RWPE1 (cell line): ENCODE measurements at regions not wholly inside any gene's neighbourhood (a gene's known extent, or its start where the extent isn't known, plus 50 kb on each side); places are given as distances from the start of the nearest gene placed in this dataset.

Source experiments
- CTCF ChIA-PET: fragments of 350-600 bp; sonication (Branson Sonifier 250); formaldehyde crosslinking; extraction: SDS; loops from one replicate; lab custom pipeline; 2021; lab: Yijun Ruan, JAX
- POLR2A ChIA-PET: fragments of 400-600 bp; formaldehyde crosslinking; extraction: SDS; loops from one replicate; lab custom pipeline; 2020; ENCODE audit warnings: antibody characterized with exemption; ENCODE audit not compliant: low non-redundant PET; lab: Yijun Ruan, JAX
- DNase-seq: peaks from one replicate; pipeline ENCODE4 v3.0.0; 2012; ENCODE audit warnings: low spot score
- H3K27ac ChIP-seq: fragments of 450-650 bp; 2 replicates; pipeline ENCODE4 v1.5.1; 2017
- CTCF ChIP-seq: fragments of 450-650 bp; conservative IDR thresholded peaks from 2 replicates; pipeline ENCODE4 v1.5.1; 2017; ENCODE audit warnings: low read depth, mild to moderate bottlenecking

- no peak overlapping the region for H3K27ac ChIP-seq
- CTCF ChIA-PET, result interaction anchor here (0.5 kb wide), 1 partner anchor 1113 kb away, joined by 3 read pairs; no protein-coding TSS in a partner anchor
- TF ChIP-seq CTCF, result no peak
- DNase-seq, result no peak
- POLR2A ChIA-PET, result no interaction called here
Measured at GRCh38 chr14:104424406-104425072, 155.0 kb upstream of the C14orf180 start.

- DNase-seq, result no peak
- TF ChIP-seq CTCF, result no peak
- H3K27ac ChIP-seq, result no peak overlapping the region
- ChIA-PET POLR2A (no interaction called here), CTCF (interaction anchor here (0.5 kb wide), 1 partner anchor 1112 kb away, joined by 3 read pairs; no protein-coding TSS in a partner anchor)
Measured at GRCh38 chr14:104425171-104425681, 154.3 kb upstream of the C14orf180 start.

- CTCF ChIA-PET, result no interaction called here
- no peak for DNase-seq
- no peak overlapping the region for H3K27ac ChIP-seq
- POLR2A ChIA-PET, result no interaction called here
- no peak for TF ChIP-seq CTCF
Measured at GRCh38 chr14:104425763-104426646, 153.6 kb upstream of the C14orf180 start.

- POLR2A ChIA-PET, result no interaction called here
- CTCF ChIA-PET, result interaction anchor here (0.6 kb wide), 2 partner anchors 13 to 15 kb away, joined by 3 to 5 read pairs; no protein-coding TSS in a partner anchor
- H3K27ac ChIP-seq, result no peak overlapping the region
- DNase-seq, result no peak
- TF ChIP-seq CTCF, result no peak
Measured at GRCh38 chr14:104427131-104427851, 152.3 kb upstream of the C14orf180 start.

- no peak for TF ChIP-seq CTCF
- POLR2A ChIA-PET, result no interaction called here
- no peak overlapping the region for H3K27ac ChIP-seq
- no peak for DNase-seq
- CTCF ChIA-PET, result no interaction called here
Measured at GRCh38 chr14:104428333-104428851, 151.2 kb upstream of the C14orf180 start.

GRCh38 chr14:104428860-104429259 lies 150.7 kb upstream of the C14orf180 start:
- no peak for DNase-seq
- TF ChIP-seq CTCF, result no peak
- CTCF ChIA-PET, result no interaction called here

More at GRCh38 chr14:104428860-104429259, 150.7 kb upstream of the C14orf180 start:
- POLR2A ChIA-PET, result no interaction called here
- H3K27ac ChIP-seq, result no peak overlapping the region
